ENCODE measurements at regions not wholly inside any gene's neighbourhood (a gene's known extent, or its start where the extent isn't known, plus 50 kb on each side); places are given as distances from the start of the nearest gene placed in this dataset.

DNA sequence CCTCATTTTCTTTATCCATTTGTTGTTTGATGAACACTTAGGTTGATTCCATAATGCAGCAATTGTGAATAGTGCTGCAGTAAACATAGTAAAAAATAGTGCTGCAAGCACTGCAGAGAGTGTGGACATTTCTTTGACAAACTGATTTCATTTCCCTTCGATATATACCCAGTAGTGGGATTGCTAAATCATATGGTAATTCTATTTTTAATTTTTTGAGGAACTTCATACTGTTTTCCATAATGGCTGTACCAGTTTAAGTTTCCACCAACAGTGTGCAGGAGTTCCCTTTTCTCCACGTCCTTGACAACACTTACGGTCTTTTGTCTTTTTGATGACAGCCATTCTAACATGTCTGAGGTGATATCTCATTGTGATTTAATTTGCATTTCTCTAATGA lies 138.2 kb upstream of the PLPPR1 start:
- Histone ChIP-seq H3K9me3 (ENCODE audit: control insufficient read depth, insufficient read depth, low read depth, low read length) (no peaks in the 10 kb centered on the region), H3K27ac (ENCODE audit: low read length) (no peak overlapping the region), H3K4me3 (ENCODE audit: low read depth in 2 of 2, low read length in 2 of 2) (no peak overlapping the region), H3K27me3 (ENCODE audit: control insufficient read depth, insufficient read depth, low read length) (no peaks in the 10 kb centered on the region), H3K4me1 (ENCODE audit: control insufficient read depth, insufficient read depth, low read length) (no peaks in the 10 kb centered on the region), H3K36me3 (ENCODE audit: control insufficient read depth, insufficient read depth, low read length) (no peaks in the 10 kb centered on the region)
- POLR2A ChIA-PET = no interaction called here
- no peak for DNase-seq (ENCODE audit: low read depth, low spot score)
- CTCF ChIA-PET = no interaction called here
- in situ Hi-C loops (cut with HindIII; ENCODE audit: low pct_unique_long_range_greater_than_20kb, low sequenced_read_pairs) = no loop called here
- intact Hi-C loops (cut with micrococcal nuclease; ENCODE audit: unreplicated experiment) = no loop called here
- TF ChIP-seq, protein P1, sequence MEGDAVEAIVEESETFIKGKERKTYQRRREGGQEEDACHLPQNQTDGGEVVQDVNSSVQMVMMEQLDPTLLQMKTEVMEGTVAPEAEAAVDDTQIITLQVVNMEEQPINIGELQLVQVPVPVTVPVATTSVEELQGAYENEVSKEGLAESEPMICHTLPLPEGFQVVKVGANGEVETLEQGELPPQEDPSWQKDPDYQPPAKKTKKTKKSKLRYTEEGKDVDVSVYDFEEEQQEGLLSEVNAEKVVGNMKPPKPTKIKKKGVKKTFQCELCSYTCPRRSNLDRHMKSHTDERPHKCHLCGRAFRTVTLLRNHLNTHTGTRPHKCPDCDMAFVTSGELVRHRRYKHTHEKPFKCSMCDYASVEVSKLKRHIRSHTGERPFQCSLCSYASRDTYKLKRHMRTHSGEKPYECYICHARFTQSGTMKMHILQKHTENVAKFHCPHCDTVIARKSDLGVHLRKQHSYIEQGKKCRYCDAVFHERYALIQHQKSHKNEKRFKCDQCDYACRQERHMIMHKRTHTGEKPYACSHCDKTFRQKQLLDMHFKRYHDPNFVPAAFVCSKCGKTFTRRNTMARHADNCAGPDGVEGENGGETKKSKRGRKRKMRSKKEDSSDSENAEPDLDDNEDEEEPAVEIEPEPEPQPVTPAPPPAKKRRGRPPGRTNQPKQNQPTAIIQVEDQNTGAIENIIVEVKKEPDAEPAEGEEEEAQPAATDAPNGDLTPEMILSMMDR (IDR thresholded peaks at IDR 0.05) = no peak
- TF ChIP-seq SIN3A (IDR thresholded peaks at IDR 0.05; ENCODE audit: borderline replicate concordance, insufficient read depth, low read depth, low read length) (no peak), POLR2AphosphoS5 (IDR thresholded peaks at IDR 0.05; ENCODE audit: low read depth, low read length) (no peak), TCF7L2 (IDR thresholded peaks at IDR 0.05; ENCODE audit: low read depth, low read length) (no peak)
- TF ChIP-seq, protein P2, sequence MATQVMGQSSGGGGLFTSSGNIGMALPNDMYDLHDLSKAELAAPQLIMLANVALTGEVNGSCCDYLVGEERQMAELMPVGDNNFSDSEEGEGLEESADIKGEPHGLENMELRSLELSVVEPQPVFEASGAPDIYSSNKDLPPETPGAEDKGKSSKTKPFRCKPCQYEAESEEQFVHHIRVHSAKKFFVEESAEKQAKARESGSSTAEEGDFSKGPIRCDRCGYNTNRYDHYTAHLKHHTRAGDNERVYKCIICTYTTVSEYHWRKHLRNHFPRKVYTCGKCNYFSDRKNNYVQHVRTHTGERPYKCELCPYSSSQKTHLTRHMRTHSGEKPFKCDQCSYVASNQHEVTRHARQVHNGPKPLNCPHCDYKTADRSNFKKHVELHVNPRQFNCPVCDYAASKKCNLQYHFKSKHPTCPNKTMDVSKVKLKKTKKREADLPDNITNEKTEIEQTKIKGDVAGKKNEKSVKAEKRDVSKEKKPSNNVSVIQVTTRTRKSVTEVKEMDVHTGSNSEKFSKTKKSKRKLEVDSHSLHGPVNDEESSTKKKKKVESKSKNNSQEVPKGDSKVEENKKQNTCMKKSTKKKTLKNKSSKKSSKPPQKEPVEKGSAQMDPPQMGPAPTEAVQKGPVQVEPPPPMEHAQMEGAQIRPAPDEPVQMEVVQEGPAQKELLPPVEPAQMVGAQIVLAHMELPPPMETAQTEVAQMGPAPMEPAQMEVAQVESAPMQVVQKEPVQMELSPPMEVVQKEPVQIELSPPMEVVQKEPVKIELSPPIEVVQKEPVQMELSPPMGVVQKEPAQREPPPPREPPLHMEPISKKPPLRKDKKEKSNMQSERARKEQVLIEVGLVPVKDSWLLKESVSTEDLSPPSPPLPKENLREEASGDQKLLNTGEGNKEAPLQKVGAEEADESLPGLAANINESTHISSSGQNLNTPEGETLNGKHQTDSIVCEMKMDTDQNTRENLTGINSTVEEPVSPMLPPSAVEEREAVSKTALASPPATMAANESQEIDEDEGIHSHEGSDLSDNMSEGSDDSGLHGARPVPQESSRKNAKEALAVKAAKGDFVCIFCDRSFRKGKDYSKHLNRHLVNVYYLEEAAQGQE (IDR thresholded peaks at IDR 0.05; ENCODE audit: insufficient read depth in 1 of 2, low read depth in 2 of 2, low read length in 1 of 2) = no peak
- no peak for ATAC-seq
- no TSS peak for BruUV-seq (replicated peaks)

DNA sequence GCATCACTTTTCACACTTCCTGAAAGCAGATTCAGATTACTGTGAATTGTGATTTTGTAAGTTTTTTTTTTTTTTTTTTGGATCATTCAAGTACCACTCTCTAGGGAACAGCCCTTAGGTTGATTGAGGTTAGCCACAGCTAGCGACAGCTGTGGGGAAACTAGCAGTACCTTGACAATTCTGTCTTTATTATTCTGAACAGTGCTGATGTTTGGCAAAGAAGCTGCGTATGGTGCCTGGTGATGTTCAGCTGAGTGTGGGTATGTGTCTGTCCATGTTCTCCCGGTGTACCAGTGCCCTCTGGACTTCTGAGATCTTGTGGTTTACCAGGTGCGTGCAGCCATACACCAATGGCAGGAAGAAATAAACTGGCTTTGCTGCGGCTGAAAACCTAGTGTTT lies 117.3 kb upstream of the PLPPR1 start:
- Histone ChIP-seq H3K36me3 (ENCODE audit: control insufficient read depth, insufficient read depth, low read length) (no peaks in the 10 kb centered on the region), H3K9me3 (ENCODE audit: control insufficient read depth, insufficient read depth, low read depth, low read length) (no peaks in the 10 kb centered on the region), H3K4me3 (ENCODE audit: low read depth in 2 of 2, low read length in 2 of 2) (no peak overlapping the region), H3K27me3 (ENCODE audit: control insufficient read depth, insufficient read depth, low read length) (no peaks in the 10 kb centered on the region), H3K27ac (ENCODE audit: low read length) (no peak overlapping the region), H3K4me1 (ENCODE audit: control insufficient read depth, insufficient read depth, low read length) (no peaks in the 10 kb centered on the region)
- DNase-seq (ENCODE audit: low read depth, low spot score) (no peak), ATAC-seq (no peak)
- no peak for TF ChIP-seq POLR2AphosphoS5 (IDR thresholded peaks at IDR 0.05; ENCODE audit: low read depth, low read length)
- TF ChIP-seq, protein P1 (IDR thresholded peaks at IDR 0.05) = no peak
- TF ChIP-seq TCF7L2 (IDR thresholded peaks at IDR 0.05; ENCODE audit: low read depth, low read length) = no peak
- no peak for TF ChIP-seq SIN3A (IDR thresholded peaks at IDR 0.05; ENCODE audit: borderline replicate concordance, insufficient read depth, low read depth, low read length)
- TF ChIP-seq, protein P2 (IDR thresholded peaks at IDR 0.05; ENCODE audit: insufficient read depth in 1 of 2, low read depth in 2 of 2, low read length in 1 of 2) = no peak
- intact Hi-C loops (cut with micrococcal nuclease; ENCODE audit: unreplicated experiment) (no loop called here), in situ Hi-C loops (cut with HindIII; ENCODE audit: low pct_unique_long_range_greater_than_20kb, low sequenced_read_pairs) (no loop called here)
- ChIA-PET POLR2A (no interaction called here), CTCF (no interaction called here)
- BruUV-seq (replicated peaks) = no TSS peak

All from Panc1 (cell line).